ENCODE measurements at regions not wholly inside any gene's neighbourhood (a gene's known extent, or its start where the extent isn't known, plus 50 kb on each side); places are given as distances from the start of the nearest gene placed in this dataset.

GRCh38 chr13:99136427-99136954 is 64.2 kb upstream of the UBAC2 start:
- H3K4me2 ChIP-seq (ENCODE audit: insufficient read depth, low read length) = no peak overlapping the region
- no peaks in the 10 kb centered on the region for H3K9me3 ChIP-seq (ENCODE audit: insufficient read depth, low read length, severe bottlenecking)
- H3K27me3 ChIP-seq (ENCODE audit: insufficient read depth, low read length, poor library complexity) = no peaks in the 10 kb centered on the region
- H4K20me1 ChIP-seq (ENCODE audit: insufficient read depth, low read length) = no peaks in the 10 kb centered on the region
- no peak for DNase-seq
- H2AFZ ChIP-seq (ENCODE audit: low read depth, low read length) = no peak overlapping the region
- H3K9ac ChIP-seq (ENCODE audit: low read depth, low read length) = no peak overlapping the region
- H3K27ac ChIP-seq (ENCODE audit: low read length) = no peak overlapping the region
- no peaks in the 10 kb centered on the region for H3K79me2 ChIP-seq (ENCODE audit: insufficient read depth, low read length)
- no peaks in the 10 kb centered on the region for H3K36me3 ChIP-seq (ENCODE audit: insufficient read depth, low read length)
- no peak overlapping the region for H3K4me3 ChIP-seq (ENCODE audit: low read depth in 1 of 2, low read length in 2 of 2)
- TF ChIP-seq EZH2 (IDR thresholded peaks at IDR 0.05; ENCODE audit: borderline replicate concordance, low read depth, low read length, severe bottlenecking) (no peak), CTCF (IDR thresholded peaks at IDR 0.05; ENCODE audit: borderline replicate concordance, extremely low read depth, low read length, poor library complexity, severe bottlenecking) (no peak)
- ATAC-seq (ENCODE audit: insufficient read depth, low read depth) = no peak
- no peaks in the 10 kb centered on the region for H3K4me1 ChIP-seq (ENCODE audit: insufficient read depth, low read length)

GRCh38 chr13:99140831-99141230 is 59.8 kb upstream of the UBAC2 start:
- no peak for ATAC-seq (ENCODE audit: insufficient read depth, low read depth)
- Histone ChIP-seq H3K27me3 (ENCODE audit: insufficient read depth, low read length, poor library complexity) (no peaks in the 10 kb centered on the region), H4K20me1 (ENCODE audit: insufficient read depth, low read length) (no peaks in the 10 kb centered on the region), H3K4me1 (ENCODE audit: insufficient read depth, low read length) (no peaks in the 10 kb centered on the region), H3K9me3 (ENCODE audit: insufficient read depth, low read length, severe bottlenecking) (no peaks in the 10 kb centered on the region), H3K36me3 (ENCODE audit: insufficient read depth, low read length) (no peaks in the 10 kb centered on the region), H3K4me2 (ENCODE audit: insufficient read depth, low read length) (no peak overlapping the region), H3K9ac (ENCODE audit: low read depth, low read length) (no peak overlapping the region), H2AFZ (ENCODE audit: low read depth, low read length) (no peak overlapping the region), H3K27ac (ENCODE audit: low read length) (no peak overlapping the region), H3K4me3 (ENCODE audit: low read depth in 1 of 2, low read length in 2 of 2) (no peak overlapping the region), H3K79me2 (ENCODE audit: insufficient read depth, low read length) (no peaks in the 10 kb centered on the region)
- no peak for DNase-seq
- no peak for TF ChIP-seq EZH2 (IDR thresholded peaks at IDR 0.05; ENCODE audit: borderline replicate concordance, low read depth, low read length, severe bottlenecking)
- no peak for TF ChIP-seq CTCF (IDR thresholded peaks at IDR 0.05; ENCODE audit: borderline replicate concordance, extremely low read depth, low read length, poor library complexity, severe bottlenecking)

GRCh38 chr13:99143904-99144303 is 56.8 kb upstream of the UBAC2 start:
- H3K27me3 ChIP-seq (ENCODE audit: insufficient read depth, low read length, poor library complexity) = no peaks in the 10 kb centered on the region
- no peak overlapping the region for H3K9ac ChIP-seq (ENCODE audit: low read depth, low read length)
- H3K9me3 ChIP-seq (ENCODE audit: insufficient read depth, low read length, severe bottlenecking) = no peaks in the 10 kb centered on the region
- TF ChIP-seq EZH2 (IDR thresholded peaks at IDR 0.05; ENCODE audit: borderline replicate concordance, low read depth, low read length, severe bottlenecking) (no peak), CTCF (IDR thresholded peaks at IDR 0.05; ENCODE audit: borderline replicate concordance, extremely low read depth, low read length, poor library complexity, severe bottlenecking) (no peak)
- no peak overlapping the region for H3K4me2 ChIP-seq (ENCODE audit: insufficient read depth, low read length)
- no peak overlapping the region for H3K4me3 ChIP-seq (ENCODE audit: low read depth in 1 of 2, low read length in 2 of 2)
- no peaks in the 10 kb centered on the region for H3K36me3 ChIP-seq (ENCODE audit: insufficient read depth, low read length)
- ATAC-seq (ENCODE audit: insufficient read depth, low read depth) (no peak), DNase-seq (no peak)
- H3K27ac ChIP-seq (ENCODE audit: low read length) = no peak overlapping the region
- no peaks in the 10 kb centered on the region for H4K20me1 ChIP-seq (ENCODE audit: insufficient read depth, low read length)
- H3K4me1 ChIP-seq (ENCODE audit: insufficient read depth, low read length) = no peaks in the 10 kb centered on the region
- H3K79me2 ChIP-seq (ENCODE audit: insufficient read depth, low read length) = no peaks in the 10 kb centered on the region
- H2AFZ ChIP-seq (ENCODE audit: low read depth, low read length) = no peak overlapping the region

- no peak overlapping the region for H3K4me3 ChIP-seq (ENCODE audit: low read depth in 1 of 2, low read length in 2 of 2)
- no peaks in the 10 kb centered on the region for H3K9me3 ChIP-seq (ENCODE audit: insufficient read depth, low read length, severe bottlenecking)
- H3K27me3 ChIP-seq (ENCODE audit: insufficient read depth, low read length, poor library complexity) = no peaks in the 10 kb centered on the region
- H3K27ac ChIP-seq (ENCODE audit: low read length) = no peak overlapping the region
- TF ChIP-seq CTCF (IDR thresholded peaks at IDR 0.05; ENCODE audit: borderline replicate concordance, extremely low read depth, low read length, poor library complexity, severe bottlenecking) (no peak), EZH2 (IDR thresholded peaks at IDR 0.05; ENCODE audit: borderline replicate concordance, low read depth, low read length, severe bottlenecking) (no peak)
- H2AFZ ChIP-seq (ENCODE audit: low read depth, low read length) = no peak overlapping the region
- no peak overlapping the region for H3K4me2 ChIP-seq (ENCODE audit: insufficient read depth, low read length)
- no peaks in the 10 kb centered on the region for H3K36me3 ChIP-seq (ENCODE audit: insufficient read depth, low read length)
- H3K9ac ChIP-seq (ENCODE audit: low read depth, low read length) = no peak overlapping the region
- no peaks in the 10 kb centered on the region for H3K4me1 ChIP-seq (ENCODE audit: insufficient read depth, low read length)
- H3K79me2 ChIP-seq (ENCODE audit: insufficient read depth, low read length) = no peaks in the 10 kb centered on the region
- H4K20me1 ChIP-seq (ENCODE audit: insufficient read depth, low read length) = no peaks in the 10 kb centered on the region
- DNase-seq = no peak
- ATAC-seq (ENCODE audit: insufficient read depth, low read depth) = no peak
These were observed 56.3 kb upstream of the UBAC2 start for GRCh38 chr13:99144306-99144705.
